ENCODE measurements at regions not wholly inside any gene's neighbourhood (a gene's known extent, or its start where the extent isn't known, plus 50 kb on each side); places are given as distances from the start of the nearest gene placed in this dataset.

GRCh38 chr5:38023371-38023770, 183.5 kb upstream of the GDNF start:
- TF ChIP-seq CTCF (IDR thresholded peaks at IDR 0.05) (no peak), POLR2A (IDR thresholded peaks at IDR 0.05) (no peak)

Data from adrenal gland (tissue), 5 donors.